ENCODE measurements at regions not wholly inside any gene's neighbourhood (a gene's known extent, or its start where the extent isn't known, plus 50 kb on each side); places are given as distances from the start of the nearest gene placed in this dataset.

DNA sequence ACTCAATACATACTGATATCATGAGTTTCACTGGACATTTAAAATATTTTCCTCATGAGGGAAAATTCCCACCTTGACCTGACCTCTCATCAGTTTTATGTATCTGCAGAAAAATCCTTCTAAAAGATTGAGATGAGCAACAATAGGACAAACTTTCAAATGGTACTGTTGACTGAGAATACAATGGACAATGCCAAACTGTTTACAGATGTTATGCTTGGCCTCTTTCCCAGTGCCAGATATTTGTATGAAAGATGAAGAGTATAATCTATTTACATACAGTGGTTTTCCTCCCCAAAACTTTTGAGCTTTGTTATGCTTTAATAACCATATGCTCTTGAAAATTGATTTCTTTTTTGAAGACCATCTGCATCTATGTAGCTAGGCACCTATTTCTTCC, 245.1 kb upstream of the RSPO3 start:
- Histone ChIP-seq H4K20me1 (ENCODE audit: low read length) (no peaks in the 10 kb centered on the region), H3K79me2 (ENCODE audit: low read length) (no peaks in the 10 kb centered on the region), H3K4me1 (ENCODE audit: insufficient read depth, low read length) (no peaks in the 10 kb centered on the region), H3K9ac (ENCODE audit: low read length) (no peak overlapping the region), H3F3A (ENCODE audit: low read length, unreplicated experiment) (no peaks in the 10 kb centered on the region), H3K9me2 (replicated peaks; ENCODE audit: low read length) (no peaks in the 10 kb centered on the region), H2AFZ (ENCODE audit: low read length) (no peak overlapping the region), H3K4me3 (ENCODE audit: low read length) (no peak overlapping the region), H3K27me3 (ENCODE audit: low read length) (no peaks in the 10 kb centered on the region), H3K9me3 (ENCODE audit: low read length) (no peaks in the 10 kb centered on the region), H3K36me3 (ENCODE audit: low read depth, low read length) (no peaks in the 10 kb centered on the region), H3K27ac (ENCODE audit: low read length) (no peak overlapping the region), H3K4me2 (ENCODE audit: low read length) (no peak overlapping the region)
- no TSS peak for BruUV-seq (replicated peaks)
- CTCF ChIA-PET: no interaction called here
- ATAC-seq (no peak), DNase-seq (no peak)
- TF ChIP-seq, protein P1, sequence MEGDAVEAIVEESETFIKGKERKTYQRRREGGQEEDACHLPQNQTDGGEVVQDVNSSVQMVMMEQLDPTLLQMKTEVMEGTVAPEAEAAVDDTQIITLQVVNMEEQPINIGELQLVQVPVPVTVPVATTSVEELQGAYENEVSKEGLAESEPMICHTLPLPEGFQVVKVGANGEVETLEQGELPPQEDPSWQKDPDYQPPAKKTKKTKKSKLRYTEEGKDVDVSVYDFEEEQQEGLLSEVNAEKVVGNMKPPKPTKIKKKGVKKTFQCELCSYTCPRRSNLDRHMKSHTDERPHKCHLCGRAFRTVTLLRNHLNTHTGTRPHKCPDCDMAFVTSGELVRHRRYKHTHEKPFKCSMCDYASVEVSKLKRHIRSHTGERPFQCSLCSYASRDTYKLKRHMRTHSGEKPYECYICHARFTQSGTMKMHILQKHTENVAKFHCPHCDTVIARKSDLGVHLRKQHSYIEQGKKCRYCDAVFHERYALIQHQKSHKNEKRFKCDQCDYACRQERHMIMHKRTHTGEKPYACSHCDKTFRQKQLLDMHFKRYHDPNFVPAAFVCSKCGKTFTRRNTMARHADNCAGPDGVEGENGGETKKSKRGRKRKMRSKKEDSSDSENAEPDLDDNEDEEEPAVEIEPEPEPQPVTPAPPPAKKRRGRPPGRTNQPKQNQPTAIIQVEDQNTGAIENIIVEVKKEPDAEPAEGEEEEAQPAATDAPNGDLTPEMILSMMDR (conservative IDR thresholded peaks at IDR 0.05; ENCODE audit: low read depth, low read length): no peak
- TF ChIP-seq EZH2 (IDR thresholded peaks at IDR 0.05; ENCODE audit: low read length, unreplicated experiment) (no peak), EZH2phosphoT487 (IDR thresholded peaks at IDR 0.05; ENCODE audit: borderline replicate concordance, low read length) (no peak)
- POLR2A ChIA-PET (ENCODE audit: unreplicated experiment): no interaction called here
- intact Hi-C loops (cut with micrococcal nuclease): no loop called here

DNA sequence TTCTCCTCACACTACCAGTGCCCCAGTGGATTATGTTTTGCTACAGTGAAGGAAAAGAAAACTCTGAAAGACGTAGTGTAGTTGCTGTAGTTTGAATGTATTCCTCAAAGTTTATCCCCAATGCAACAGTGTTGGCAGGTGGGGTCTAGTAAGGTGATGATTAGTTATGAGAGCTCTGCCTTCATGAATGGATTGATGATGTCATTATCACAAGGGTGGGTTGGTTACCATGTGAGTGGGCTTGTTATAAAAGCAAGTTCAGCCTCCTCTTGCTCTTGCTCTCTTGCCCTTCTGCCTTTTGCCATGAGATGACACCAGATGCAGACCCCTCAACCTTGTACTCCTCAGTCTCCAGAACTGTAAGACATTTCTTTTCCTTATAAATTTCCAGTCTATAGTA, 244.7 kb upstream of the RSPO3 start:
- Histone ChIP-seq H3K36me3 (ENCODE audit: low read depth, low read length) (no peaks in the 10 kb centered on the region), H3K9me2 (replicated peaks; ENCODE audit: low read length) (no peaks in the 10 kb centered on the region), H3F3A (ENCODE audit: low read length, unreplicated experiment) (no peaks in the 10 kb centered on the region), H4K20me1 (ENCODE audit: low read length) (no peaks in the 10 kb centered on the region), H2AFZ (ENCODE audit: low read length) (no peak overlapping the region), H3K4me1 (ENCODE audit: insufficient read depth, low read length) (no peaks in the 10 kb centered on the region), H3K9ac (ENCODE audit: low read length) (no peak overlapping the region), H3K79me2 (ENCODE audit: low read length) (no peaks in the 10 kb centered on the region), H3K4me3 (ENCODE audit: low read length) (no peak overlapping the region), H3K9me3 (ENCODE audit: low read length) (no peaks in the 10 kb centered on the region), H3K27ac (ENCODE audit: low read length) (no peak overlapping the region), H3K27me3 (ENCODE audit: low read length) (no peaks in the 10 kb centered on the region), H3K4me2 (ENCODE audit: low read length) (no peak overlapping the region)
- no TSS peak for BruUV-seq (replicated peaks)
- ChIA-PET POLR2A (ENCODE audit: unreplicated experiment) (no interaction called here), CTCF (no interaction called here)
- no peak for ATAC-seq
- no peak for TF ChIP-seq EZH2 (IDR thresholded peaks at IDR 0.05; ENCODE audit: low read length, unreplicated experiment)
- TF ChIP-seq, protein P1 (conservative IDR thresholded peaks at IDR 0.05; ENCODE audit: low read depth, low read length): no peak
- no peak for TF ChIP-seq EZH2phosphoT487 (IDR thresholded peaks at IDR 0.05; ENCODE audit: borderline replicate concordance, low read length)
- no peak for DNase-seq
- intact Hi-C loops (cut with micrococcal nuclease): no loop called here

DNA sequence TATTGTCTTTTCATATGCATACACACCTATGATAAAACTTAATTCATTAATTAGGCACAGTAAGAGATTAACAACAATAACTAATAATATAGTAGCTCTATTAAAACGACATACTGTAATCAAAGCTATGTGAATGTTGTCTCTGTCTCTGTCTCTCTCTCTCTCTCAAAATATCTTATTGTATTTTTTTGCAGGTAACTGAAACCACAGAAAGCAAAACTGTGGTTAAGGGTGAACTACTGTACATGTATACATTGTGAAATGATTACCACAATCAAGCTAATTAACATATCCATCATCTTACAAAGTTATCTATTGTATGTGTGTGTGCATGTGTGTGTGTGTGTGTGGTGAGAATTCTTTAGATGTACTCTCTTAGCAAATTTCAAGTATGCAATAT, 242.0 kb upstream of the RSPO3 start:
- no peaks in the 10 kb centered on the region for H3K4me1 ChIP-seq (ENCODE audit: insufficient read depth, low read length)
- no peak overlapping the region for H2AFZ ChIP-seq (ENCODE audit: low read length)
- no peaks in the 10 kb centered on the region for H4K20me1 ChIP-seq (ENCODE audit: low read length)
- TF ChIP-seq EZH2 (IDR thresholded peaks at IDR 0.05; ENCODE audit: low read length, unreplicated experiment) (no peak), EZH2phosphoT487 (IDR thresholded peaks at IDR 0.05; ENCODE audit: borderline replicate concordance, low read length) (no peak)
- TF ChIP-seq, protein P1 (conservative IDR thresholded peaks at IDR 0.05; ENCODE audit: low read depth, low read length): no peak
- ATAC-seq (no peak), DNase-seq (no peak)
- no peak overlapping the region for H3K4me2 ChIP-seq (ENCODE audit: low read length)
- intact Hi-C loops (cut with micrococcal nuclease): no loop called here
- ChIA-PET POLR2A (ENCODE audit: unreplicated experiment) (no interaction called here), CTCF (no interaction called here)
- no peaks in the 10 kb centered on the region for H3F3A ChIP-seq (ENCODE audit: low read length, unreplicated experiment)
- H3K27ac ChIP-seq (ENCODE audit: low read length): no peak overlapping the region
- H3K9me3 ChIP-seq (ENCODE audit: low read length): no peaks in the 10 kb centered on the region
- no peak overlapping the region for H3K4me3 ChIP-seq (ENCODE audit: low read length)
- H3K9me2 ChIP-seq (replicated peaks; ENCODE audit: low read length): no peaks in the 10 kb centered on the region
- no peaks in the 10 kb centered on the region for H3K27me3 ChIP-seq (ENCODE audit: low read length)
- H3K9ac ChIP-seq (ENCODE audit: low read length): no peak overlapping the region
- BruUV-seq (replicated peaks): no TSS peak
- H3K79me2 ChIP-seq (ENCODE audit: low read length): no peaks in the 10 kb centered on the region
- no peaks in the 10 kb centered on the region for H3K36me3 ChIP-seq (ENCODE audit: low read depth, low read length)
